Activated CD4-positive, alpha-beta T cell treated with anti-CD3 and anti-CD28 coated beads for 48 hours (primary cell): ENCODE measurements at regions not wholly inside any gene's neighbourhood (a gene's known extent, or its start where the extent isn't known, plus 50 kb on each side); places are given as distances from the start of the nearest gene placed in this dataset.
"Not testable (repeated sequence)": the region's sequence is repeated elsewhere in the genome, so short reads cannot be mapped to it uniquely, and the experiment has no call there.

Experiments
- DNase-seq: peaks from one replicate; pipeline ENCODE4 v3.0.0-alpha.2; 2020

DNA sequence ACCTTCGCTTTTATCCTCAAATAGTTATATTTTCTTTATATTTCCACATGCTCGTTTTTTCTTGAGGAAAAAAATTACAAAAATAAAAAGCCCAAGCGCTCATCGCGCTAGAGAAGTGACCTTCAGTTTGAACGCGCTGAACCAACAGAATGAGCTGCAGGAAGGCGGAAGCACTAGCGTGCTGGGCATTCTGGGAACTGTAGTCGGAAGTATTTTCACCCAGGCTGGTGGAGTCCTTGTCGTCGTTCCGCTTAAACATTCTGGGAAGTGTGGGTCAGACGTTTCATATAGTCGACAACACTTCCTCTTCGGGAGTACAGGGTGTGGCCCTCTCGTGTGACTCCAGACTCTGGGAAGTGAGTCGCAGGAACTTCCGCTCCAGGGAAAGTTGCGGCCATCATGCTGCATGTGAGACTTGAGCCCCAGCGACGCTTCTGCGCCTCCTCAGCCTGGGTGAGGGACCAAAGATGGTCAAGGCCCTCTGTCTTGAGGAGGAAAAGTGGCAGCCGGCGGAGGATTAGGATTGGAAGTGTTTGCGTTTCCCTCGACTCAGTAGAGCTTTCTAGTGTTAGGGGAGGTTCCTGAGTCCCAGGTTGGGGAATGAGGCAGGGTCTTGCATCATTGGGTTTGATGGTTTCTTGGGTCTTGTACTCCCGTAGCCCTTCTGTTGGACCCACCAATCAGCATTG is 84.1 kb upstream of the GPR39 start:
- DNase-seq = not testable (repeated sequence)

DNA sequence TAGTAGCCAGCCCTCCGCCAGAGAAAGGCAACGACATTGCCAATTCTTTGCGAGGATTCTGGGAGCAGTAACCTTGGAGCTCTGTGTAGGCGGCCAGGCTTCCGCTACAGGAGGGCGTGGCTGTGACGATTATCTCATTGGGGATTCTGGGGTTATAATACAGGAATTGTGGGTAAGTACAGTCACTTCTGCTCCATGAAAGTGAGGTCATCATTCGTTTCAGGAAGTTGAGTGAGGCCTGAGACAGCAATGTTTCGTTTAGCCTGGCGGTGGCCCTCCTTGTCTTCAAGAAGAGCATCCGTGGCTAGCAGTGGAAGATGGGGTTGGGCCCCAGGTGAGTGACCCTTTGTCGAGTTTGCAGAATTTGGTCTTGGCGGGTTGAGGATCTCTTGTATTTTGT is 79.5 kb upstream of the GPR39 start:
- DNase-seq = not testable (repeated sequence)

DNA sequence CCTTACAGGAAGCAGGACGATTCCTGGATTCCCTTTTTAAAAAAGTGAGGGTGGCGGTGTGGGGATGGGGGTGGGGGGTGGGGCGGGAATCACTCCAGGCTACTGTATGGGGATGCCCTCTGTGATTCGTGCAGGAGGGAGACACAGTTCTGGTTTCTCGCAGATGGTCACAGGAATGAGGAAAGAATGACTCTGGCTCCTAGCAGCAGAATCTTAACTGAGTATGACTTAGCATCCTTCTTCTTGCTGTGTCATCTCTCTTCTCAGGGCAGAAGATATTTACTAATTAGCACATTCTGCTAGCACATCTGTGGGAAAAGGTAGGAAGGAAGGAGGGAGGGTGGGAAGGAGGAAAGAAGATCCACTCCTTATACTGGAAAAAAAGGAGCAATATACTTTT is 78.8 kb upstream of the GPR39 start:
- not testable (repeated sequence) for DNase-seq

DNA sequence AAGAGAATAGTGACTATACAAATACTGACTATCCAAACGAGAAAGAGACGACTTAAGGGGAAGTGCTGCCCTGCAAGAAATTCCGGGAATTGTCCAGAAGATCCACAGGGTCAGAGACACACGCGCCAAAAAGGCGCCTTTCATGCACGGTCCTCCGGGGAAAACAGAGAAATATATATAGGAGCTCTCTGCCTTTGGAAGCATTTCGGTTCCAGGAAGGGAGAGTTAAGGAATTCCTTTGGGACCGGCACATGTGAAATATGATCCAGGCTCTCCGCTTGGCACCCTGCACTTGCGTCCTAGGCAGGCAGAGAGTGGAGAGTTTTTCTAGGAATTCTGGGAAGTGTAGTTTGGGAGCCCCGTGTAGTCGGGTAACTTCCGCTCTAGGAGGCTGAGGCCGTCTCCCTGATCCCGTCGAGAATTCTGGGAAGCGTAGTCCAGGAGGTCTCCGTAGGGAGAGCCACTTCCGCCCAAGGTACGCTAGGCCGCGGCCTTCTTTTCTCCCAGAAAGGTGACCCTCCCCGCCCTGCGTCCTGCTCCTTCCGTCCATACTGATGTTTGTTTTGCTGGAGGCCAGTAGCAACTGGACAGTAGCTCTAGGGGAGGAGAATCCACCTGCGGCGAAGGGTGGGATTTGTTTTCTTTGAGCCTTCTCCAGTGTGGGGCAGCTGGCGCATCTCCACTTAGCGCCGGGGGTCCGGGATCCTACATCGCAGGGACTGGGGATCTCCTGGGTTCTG is 69.4 kb upstream of the GPR39 start:
- DNase-seq = not testable (repeated sequence)

DNA sequence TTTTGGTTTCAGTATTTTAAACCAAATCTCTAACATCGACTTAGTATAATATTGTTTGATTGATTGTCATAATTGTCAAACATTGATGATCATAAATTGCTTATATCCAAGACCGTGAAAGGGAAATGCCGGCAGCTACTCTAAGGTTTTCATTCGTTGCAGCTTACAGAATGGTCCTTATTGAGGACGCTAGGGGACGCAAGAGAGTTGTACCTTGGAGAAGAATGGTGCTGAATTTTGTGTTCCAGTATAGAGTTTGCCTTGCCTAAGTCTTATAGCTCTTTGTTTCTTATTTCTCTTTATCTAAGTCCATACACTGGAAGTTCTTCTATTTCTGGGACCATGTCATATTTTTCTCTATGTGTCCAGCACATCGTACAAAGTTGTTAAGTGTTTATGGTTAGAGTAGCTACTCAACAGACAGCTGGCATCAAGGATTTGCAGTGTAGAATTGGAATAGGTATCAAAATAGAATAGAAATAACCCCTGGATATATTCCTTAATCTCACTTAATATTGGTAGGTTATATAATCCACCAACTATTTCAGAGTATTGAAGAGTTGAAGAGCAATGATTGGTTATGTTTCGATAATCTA is 67.4 kb upstream of the GPR39 start:
- DNase-seq = peak; percentile 6

DNA sequence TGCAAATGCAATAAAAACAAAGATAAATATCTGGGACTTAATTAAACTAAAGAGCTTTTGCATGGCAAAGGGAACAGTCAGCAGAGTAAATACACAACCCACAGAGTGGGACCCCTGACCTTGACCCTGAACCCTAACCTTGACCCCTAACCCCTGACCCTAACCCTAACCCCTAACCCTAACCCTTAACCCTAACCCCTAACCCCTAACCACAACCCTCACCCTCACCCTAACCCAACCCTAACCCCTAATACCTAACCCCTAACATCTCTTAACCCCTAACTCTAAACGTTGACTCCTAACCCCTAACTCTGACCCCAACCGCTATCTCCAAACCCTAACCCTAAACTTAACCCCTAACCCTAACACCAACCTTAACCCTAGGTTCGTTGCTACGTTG is 64.9 kb upstream of the GPR39 start:
- not testable (repeated sequence) for DNase-seq

DNA sequence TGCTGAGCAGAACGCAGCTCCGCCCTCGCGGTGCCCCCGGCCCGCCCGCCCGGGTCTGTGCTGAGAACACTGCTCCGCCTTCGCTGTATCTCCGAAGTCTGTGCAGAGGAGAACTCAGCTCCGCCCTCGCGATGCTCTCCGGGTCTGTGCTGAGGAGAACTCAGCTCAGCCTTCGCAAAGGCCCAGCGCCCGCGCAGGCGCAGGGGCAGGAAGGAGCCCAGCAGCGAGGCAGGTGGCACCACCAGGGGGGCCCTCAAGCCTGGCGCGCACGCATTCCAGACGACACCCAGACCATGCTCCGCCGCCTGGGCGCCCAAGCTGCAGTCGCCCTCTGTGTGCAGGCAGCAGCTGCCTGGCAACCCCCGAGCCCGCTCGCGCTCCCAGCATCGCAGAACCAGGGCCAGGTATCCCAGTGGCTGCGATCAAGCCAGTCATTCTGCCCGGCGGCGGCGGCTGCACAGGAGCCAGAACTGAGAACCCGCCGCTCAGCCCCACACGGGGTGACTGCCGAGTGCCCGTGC is 64.1 kb upstream of the GPR39 start:
- DNase-seq = peak; percentile 3

DNA sequence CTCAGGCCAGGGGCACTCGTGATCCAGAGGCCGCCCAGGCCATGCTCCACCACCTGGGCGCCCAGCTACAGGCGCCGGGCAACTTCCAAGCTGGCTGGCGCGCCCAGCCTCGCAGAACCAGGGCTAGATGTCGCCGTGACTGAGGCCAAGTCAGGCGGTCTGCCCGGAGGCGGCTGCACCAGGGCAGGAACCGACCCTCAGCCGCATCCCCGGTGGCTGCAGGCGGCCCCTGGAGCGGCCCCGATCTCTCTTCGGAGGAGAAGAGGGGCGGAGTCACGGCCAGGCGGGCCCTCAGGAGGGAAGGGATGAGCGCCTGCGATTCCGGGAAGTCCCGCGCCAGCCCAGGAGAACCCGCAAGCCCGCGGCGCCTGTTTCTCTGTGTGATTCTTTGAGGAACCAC is 63.2 kb upstream of the GPR39 start:
- DNase-seq = peak; percentile 3

DNA sequence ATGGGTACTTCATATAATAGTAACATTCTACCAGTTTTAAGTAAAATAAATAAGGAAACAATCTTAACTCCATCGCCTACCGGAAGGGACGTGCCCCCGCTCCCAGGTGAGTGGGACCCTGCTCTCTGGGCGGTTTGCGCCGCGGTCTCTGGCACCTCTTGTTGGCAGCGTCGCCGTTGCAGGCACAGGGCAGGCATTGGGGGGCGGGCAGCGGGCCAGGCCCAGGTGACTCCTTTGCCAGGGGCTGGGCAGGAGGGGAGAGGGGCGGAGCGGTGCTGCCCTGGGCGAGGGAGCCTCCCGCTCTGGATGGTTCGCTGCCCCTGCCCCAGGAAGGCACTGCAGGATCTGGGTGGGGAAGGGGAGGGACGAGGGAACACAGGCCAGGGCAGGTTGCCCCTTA is 55.6 kb upstream of the GPR39 start:
- DNase-seq = not testable (repeated sequence)

DNA sequence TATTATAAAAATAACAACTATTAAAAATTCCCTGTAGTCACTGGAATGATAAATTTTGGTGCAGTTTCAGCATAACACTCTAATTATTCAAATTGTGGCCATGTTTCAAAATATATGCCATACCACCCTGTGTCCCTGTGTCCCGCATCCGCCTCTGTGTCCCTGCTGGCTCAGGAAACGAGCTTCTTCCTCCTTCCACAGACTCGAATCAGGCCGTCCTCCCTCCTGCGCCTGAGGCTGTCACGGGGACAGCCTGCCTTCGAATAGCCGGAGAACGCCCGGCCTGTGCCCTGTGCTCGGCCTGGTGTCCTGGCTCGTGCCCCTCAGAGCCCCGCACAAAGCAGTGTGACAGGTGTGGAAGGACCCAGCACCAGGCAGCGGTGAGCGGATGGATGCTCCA is 55.1 kb upstream of the GPR39 start:
- not testable (repeated sequence) for DNase-seq

DNA sequence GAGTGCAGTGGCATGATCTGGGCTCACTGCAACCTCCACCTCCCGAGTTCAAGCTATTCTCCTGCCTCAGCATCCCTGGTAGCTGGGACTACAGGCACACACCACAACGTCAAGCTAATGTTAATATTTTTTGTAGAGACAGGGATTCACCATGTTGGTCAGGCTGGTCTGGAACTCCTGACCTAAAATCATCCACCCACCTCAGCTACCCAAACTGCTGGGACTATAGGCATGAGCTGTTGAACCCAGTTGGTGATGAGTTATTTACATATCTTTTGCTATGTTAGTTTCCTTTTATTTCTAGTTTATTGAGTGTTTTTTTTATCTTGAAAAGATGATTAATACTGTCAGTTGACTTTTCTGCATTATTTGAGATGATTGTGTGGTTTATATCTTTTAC is 53.3 kb upstream of the GPR39 start:
- not testable (repeated sequence) for DNase-seq

DNA sequence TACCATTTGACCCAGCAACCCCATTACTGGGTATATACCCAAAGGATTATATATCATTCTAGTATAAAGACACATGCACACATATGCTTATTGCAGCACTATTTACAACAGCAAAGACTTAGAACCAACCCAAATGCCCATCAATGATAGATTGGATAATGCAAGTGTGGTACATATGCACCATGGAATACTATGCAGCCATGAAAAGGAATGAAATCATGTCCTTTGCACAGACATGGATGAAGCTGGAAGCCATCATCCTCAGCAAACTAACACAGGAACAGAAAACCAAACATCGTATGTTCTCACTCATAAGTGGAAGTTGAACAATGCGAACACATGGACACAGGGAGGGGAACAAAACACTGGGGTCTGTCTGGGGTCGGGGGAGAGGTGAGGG is 50.6 kb upstream of the GPR39 start:
- not testable (repeated sequence) for DNase-seq

DNA sequence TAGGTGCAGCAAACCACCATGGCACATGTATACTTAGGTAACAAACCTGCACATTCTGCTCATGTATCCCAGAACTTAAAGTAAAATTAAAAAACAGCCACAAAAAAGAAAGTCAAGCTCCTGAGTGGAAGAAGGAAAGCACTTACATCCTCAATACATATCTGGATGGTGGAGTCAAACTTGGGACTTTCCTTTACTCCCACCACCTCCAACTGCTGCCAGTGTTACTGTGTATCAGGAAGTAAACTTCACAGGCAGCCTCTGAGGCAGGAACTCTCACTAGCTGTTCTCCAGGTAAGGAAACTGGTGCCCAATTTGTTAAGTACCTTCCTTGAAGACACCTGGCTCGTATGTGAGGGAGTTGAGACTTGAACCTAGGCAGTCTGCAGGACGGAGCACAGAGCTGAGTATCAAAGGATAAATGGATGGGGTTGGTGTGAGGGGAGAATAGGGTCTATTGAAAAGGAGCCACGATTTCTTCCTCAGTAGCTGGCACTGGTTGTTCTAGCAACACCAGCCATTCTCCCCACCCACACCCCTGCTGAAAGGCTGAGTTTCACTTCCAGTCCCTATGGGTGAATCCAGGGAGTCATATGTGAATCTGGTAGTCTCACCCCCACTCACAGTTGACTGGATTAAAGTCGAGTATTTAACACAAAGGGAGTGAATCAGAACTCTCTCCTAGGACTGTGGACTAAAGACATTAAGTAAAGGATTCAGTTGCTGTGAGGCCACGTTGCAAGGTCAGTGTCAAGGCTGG is 50.0 kb upstream of the GPR39 start:
- no peak for DNase-seq
